ENCODE measurements at regions not wholly inside any gene's neighbourhood (a gene's known extent, or its start where the extent isn't known, plus 50 kb on each side); places are given as distances from the start of the nearest gene placed in this dataset.

DNA sequence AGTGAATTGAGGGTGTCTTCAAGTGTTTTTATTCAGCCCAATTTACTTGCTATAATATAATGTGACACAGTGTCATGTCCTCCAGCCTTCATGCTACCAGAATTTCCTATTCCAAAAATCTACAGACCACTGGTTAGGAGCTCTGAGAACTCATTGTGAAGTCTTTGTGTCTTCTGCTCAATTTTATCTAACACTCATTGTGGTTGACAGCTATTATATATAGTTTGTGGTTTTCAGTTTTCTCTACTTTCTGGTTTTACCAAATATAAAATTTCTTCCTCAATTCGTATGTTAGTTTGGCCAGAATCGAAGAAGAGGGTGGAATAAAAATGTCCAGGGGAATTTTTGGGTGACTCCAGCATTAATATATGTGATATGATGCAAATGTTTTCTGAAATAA is 509.3 kb upstream of the NUDT12 start:
- TF ChIP-seq, protein P1, sequence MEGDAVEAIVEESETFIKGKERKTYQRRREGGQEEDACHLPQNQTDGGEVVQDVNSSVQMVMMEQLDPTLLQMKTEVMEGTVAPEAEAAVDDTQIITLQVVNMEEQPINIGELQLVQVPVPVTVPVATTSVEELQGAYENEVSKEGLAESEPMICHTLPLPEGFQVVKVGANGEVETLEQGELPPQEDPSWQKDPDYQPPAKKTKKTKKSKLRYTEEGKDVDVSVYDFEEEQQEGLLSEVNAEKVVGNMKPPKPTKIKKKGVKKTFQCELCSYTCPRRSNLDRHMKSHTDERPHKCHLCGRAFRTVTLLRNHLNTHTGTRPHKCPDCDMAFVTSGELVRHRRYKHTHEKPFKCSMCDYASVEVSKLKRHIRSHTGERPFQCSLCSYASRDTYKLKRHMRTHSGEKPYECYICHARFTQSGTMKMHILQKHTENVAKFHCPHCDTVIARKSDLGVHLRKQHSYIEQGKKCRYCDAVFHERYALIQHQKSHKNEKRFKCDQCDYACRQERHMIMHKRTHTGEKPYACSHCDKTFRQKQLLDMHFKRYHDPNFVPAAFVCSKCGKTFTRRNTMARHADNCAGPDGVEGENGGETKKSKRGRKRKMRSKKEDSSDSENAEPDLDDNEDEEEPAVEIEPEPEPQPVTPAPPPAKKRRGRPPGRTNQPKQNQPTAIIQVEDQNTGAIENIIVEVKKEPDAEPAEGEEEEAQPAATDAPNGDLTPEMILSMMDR (IDR thresholded peaks at IDR 0.05) = no peak
- TF ChIP-seq POLR2AphosphoS5 (IDR thresholded peaks at IDR 0.05) = no peak
